ENCODE measurements at regions not wholly inside any gene's neighbourhood (a gene's known extent, or its start where the extent isn't known, plus 50 kb on each side); places are given as distances from the start of the nearest gene placed in this dataset.

DNA sequence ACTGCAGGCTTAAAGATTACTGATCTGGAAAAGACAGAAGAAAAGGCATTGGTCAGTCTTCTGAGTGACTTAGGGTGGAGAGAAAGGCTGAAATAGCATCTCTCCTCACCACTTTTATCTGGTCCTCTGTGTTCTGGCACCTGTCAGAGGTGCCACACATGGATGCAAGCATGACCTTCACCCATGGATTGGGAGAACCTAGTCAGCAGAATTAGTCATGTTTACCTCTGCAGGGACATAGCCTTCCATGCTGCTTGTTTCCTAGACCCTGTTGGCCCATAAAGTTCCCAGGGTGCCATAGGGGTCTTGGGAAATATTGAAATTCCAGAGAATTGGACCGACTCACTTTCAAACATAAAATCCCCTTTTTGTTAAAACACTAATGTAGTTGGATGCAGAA, 98.4 kb upstream of the KDM5D start:
- intact Hi-C loops (cut with DNase I; ENCODE audit: low total_unique reads) = no loop called here

DNA sequence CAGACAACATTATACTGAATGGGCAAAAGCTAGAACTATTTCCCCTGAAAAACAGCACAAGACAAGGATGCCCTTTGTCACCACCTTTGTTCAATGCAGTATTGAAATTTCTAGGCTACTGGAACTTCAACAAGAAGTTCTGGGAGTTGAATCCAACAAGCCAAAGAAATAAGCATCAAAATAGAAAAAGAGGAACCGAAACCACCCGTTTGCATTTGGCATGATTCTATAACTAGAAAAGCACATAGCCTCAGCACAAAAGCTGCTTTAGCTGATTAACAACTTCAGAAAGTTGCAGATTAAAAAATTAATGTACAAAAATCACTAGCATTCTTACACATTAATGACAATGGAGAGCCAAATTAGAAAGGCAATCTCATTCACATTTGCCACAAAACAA, 79.6 kb upstream of the KDM5D start:
- intact Hi-C loops (cut with DNase I; ENCODE audit: low total_unique reads) = no loop called here
- no peak for TF ChIP-seq POLR2A (IDR thresholded peaks at IDR 0.05)
- TF ChIP-seq, protein P1, sequence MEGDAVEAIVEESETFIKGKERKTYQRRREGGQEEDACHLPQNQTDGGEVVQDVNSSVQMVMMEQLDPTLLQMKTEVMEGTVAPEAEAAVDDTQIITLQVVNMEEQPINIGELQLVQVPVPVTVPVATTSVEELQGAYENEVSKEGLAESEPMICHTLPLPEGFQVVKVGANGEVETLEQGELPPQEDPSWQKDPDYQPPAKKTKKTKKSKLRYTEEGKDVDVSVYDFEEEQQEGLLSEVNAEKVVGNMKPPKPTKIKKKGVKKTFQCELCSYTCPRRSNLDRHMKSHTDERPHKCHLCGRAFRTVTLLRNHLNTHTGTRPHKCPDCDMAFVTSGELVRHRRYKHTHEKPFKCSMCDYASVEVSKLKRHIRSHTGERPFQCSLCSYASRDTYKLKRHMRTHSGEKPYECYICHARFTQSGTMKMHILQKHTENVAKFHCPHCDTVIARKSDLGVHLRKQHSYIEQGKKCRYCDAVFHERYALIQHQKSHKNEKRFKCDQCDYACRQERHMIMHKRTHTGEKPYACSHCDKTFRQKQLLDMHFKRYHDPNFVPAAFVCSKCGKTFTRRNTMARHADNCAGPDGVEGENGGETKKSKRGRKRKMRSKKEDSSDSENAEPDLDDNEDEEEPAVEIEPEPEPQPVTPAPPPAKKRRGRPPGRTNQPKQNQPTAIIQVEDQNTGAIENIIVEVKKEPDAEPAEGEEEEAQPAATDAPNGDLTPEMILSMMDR (IDR thresholded peaks at IDR 0.05) = no peak
- H3K4me3 ChIP-seq (ENCODE audit: low read depth, poor library complexity, severe bottlenecking) = no peak overlapping the region
- DNase-seq (ENCODE audit: low spot score in 2 of 2) = no peak
- 84% methylated on average over 2 of the region's 2 CpGs; no CpG with 5 or more reads in 1 of the 2 donors for WGBS, 2 donors

More for the DNA sequence above, 98.4 kb upstream of the KDM5D start:
- H3K4me3 ChIP-seq (ENCODE audit: low read depth, poor library complexity, severe bottlenecking) = no peak overlapping the region
- WGBS, 2 donors = 69% methylated on average over 1 of the region's 1 CpG; no CpG with 5 or more reads in 1 of the 2 donors
- DNase-seq (ENCODE audit: low spot score in 2 of 2) = no peak
- TF ChIP-seq, protein P1 (IDR thresholded peaks at IDR 0.05) = no peak
- TF ChIP-seq POLR2A (IDR thresholded peaks at IDR 0.05) = no peak

DNA sequence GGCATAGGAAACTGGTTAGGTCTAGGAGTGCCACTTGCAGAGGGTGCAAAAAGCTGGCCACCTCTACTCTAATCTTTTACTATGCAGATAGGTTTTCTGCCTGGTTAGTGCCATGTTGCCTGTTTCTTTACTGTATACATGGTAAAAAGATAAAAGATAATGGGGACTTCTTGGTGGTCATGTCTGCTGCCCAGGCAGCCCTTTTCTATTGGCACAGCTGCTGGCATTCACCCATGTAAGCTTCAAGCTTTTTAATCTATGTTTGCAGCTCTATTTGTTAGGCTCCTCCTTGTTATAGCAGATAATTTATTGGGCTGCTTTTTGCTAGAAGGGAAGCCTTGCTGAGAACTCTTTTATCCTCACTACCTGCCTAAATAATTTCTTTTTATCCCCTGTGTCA, 74.0 kb upstream of the KDM5D start:
- no peak for DNase-seq (ENCODE audit: low spot score in 2 of 2)
- TF ChIP-seq POLR2A (IDR thresholded peaks at IDR 0.05) = no peak
- TF ChIP-seq, protein P1 (IDR thresholded peaks at IDR 0.05) = no peak
- intact Hi-C loops (cut with DNase I; ENCODE audit: low total_unique reads) = no loop called here
- no peak overlapping the region for H3K4me3 ChIP-seq (ENCODE audit: low read depth, poor library complexity, severe bottlenecking)

DNA sequence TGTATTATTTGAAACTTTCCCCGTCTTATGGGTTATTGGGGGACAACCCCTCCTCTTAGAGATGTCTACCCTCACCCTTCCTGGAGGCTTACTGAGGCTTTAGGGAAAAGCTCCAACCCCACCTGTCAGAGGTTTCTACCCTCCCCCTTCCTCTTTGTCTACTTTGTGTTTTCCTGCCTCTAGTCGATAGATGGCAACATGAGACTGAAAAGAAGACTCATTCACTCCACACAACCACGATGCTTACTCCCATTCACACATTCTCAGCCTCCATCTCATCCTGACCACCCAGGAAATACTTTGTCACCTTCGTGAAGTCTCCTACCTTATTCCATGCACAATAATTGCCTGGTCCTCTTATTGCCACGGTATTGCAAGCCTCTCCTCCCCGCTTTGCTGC, 72.4 kb upstream of the KDM5D start:
- intact Hi-C loops (cut with DNase I; ENCODE audit: low total_unique reads) = no loop called here
- DNase-seq (ENCODE audit: low spot score in 2 of 2) = no peak
- TF ChIP-seq, protein P1 (IDR thresholded peaks at IDR 0.05) = no peak
- TF ChIP-seq POLR2A (IDR thresholded peaks at IDR 0.05) = no peak
- WGBS, 2 donors = 41% methylated on average over 6 of the region's 6 CpGs; no CpG with 5 or more reads in 1 of the 2 donors
- H3K4me3 ChIP-seq (ENCODE audit: low read depth, poor library complexity, severe bottlenecking) = no peak overlapping the region

DNA sequence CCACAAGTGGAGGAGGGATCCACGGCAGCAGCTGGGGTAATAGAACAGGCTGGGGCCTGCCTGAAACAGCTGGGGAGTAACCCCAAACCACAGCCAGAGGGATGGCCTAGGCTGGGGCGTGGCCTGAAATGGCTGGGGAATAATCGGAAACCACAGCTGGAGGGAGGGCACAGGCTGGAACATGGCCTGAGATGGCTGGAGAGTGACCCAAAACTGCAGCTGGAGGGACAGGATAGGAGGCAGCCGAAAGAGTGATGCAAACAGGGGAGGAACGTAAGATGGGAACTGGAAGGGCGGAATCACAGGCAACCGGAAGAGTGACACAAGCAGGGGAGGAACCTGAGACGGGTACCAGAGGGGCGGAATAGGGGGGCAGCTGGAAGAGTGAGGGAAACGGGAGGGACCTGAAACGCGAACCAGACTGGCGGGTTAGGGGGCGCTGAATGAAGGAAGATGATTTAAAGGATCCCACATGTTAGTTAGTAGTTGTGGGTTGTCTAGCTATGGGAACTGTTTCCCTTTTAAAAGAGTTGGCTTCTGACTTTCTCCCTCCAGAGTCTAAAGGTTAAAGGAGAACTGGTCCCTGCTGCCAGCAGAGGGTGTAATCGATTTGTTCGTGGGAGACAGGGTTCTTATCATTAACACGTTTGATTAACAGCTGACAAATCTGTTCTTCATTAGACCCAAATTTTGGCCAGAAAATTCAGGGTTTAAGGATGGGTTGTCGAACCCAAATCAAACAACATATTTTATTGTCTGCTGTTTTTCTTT, 71.7 kb upstream of the KDM5D start:
- peak in 1 of 2 donors; percentile 18 for DNase-seq (ENCODE audit: low spot score in 2 of 2)
- intact Hi-C loops (cut with DNase I; ENCODE audit: low total_unique reads) = no loop called here
- 36% methylated on average over 18 of the region's 18 CpGs; no CpG with 5 or more reads in 1 of the 2 donors for WGBS, 2 donors
- no peak for TF ChIP-seq POLR2A (IDR thresholded peaks at IDR 0.05)
- TF ChIP-seq, protein P1 (IDR thresholded peaks at IDR 0.05) = no peak
- H3K4me3 ChIP-seq (ENCODE audit: low read depth, poor library complexity, severe bottlenecking) = no peak overlapping the region
